Glomerular visceral epithelial cell (primary cell): ENCODE measurements at regions not wholly inside any gene's neighbourhood (a gene's known extent, or its start where the extent isn't known, plus 50 kb on each side); places are given as distances from the start of the nearest gene placed in this dataset.
A peak's percentile ranks its signal among the peaks of the same experiment; 100 is the strongest.
"Not testable (repeated sequence)": the region's sequence is repeated elsewhere in the genome, so short reads cannot be mapped to it uniquely, and the experiment has no call there.

ENCODE experiments used
- DNase-seq: peaks from one replicate; pipeline ENCODE4 v3.0.0-alpha.2; 2016; ENCODE audit errors: extremely low spot score

GRCh38 chr9:87781331-87781730 lies 55.4 kb downstream of the CTSL start:
- DNase-seq = no peak

DNA sequence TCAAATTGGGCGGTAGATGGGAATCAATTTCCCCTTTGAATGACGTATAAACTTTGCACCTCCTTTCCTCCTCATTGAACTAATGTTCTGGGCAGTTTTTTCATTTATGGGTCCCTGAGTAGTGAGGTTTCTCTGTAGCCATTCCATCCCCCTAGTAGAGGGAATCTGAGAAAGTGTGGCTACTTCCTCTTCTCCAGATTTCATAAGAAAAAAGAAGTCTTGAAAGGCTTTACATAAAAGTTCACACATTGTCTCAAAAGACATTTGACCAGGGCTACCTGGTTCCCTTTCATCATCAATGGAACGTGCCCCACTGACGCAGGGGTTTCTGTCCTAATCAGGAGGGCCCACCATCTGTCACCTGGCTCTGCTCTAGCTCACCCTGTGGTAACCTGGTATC lies 57.3 kb downstream of the CTSL start:
- DNase-seq = no peak

DNA sequence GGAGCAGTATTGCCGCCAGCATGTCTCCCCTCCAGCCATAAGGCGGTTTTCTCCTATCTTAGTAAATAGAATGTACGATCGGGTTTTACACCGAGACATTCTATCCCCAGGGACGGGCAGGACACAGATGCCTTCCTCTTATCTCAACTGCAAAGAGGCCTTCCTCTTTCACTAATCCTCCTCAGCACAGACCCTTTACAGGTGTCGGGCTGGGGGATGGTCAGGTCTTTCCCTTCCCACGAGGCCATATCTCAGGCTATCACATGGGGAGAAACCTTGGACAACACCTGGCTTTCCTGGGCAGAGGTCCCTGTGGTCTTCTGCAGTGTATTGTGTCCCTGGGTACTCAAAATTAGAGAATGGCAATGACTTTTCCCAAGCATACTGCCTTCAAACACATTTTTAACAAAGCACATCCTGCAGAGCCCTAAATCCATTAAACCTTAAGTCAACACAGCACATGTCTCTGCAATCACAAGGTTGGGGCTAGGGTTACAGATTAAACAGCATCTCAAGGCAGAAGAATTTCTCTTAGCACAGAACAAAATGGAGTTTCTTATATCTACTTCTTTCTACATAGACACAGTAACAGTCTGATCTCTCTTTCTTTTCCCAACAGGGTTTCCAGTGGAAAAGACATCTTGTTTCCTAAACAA lies 59.5 kb downstream of the CTSL start:
- DNase-seq = not testable (repeated sequence)

DNA sequence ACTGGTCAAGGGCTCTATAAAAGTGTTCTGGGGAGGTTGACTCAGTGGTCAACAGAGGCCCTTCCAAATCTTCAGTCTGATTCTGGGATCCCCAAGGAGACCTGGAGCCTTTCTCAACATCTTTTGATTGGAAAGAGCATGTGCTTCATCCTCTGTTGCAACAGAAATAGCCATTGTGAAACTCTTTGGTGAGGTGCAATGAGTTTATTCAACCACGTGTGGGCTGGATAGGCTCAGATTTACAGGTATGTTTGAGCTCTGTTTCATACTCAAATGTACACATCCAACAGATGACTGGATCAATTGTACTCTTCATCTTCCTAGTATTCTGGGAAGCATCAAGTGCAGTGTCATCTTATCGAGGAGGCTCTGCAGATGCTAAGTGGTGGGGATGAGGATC lies 60.5 kb downstream of the CTSL start:
- no peak for DNase-seq

DNA sequence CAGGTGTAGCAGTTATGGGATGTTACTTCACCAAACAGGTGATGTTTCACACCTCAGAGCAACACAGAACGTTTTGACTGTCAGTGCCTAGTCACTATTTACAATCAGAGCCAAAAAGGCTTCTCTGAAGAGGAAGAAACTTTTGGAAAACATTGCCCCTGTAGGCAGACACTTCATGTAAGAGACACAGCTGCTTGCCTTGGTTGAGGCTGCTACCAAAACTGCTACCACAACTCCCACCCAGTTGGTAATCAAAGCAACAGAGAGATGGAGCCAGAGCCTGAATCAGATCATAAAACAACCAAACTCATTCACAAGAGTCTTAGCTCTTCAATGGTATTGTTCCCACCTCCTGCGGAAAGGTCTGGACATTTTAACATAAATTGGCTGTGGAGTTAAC lies 61.0 kb downstream of the CTSL start:
- no peak for DNase-seq

GRCh38 chr9:87787735-87788134 lies 61.8 kb downstream of the CTSL start:
- DNase-seq = no peak

DNA sequence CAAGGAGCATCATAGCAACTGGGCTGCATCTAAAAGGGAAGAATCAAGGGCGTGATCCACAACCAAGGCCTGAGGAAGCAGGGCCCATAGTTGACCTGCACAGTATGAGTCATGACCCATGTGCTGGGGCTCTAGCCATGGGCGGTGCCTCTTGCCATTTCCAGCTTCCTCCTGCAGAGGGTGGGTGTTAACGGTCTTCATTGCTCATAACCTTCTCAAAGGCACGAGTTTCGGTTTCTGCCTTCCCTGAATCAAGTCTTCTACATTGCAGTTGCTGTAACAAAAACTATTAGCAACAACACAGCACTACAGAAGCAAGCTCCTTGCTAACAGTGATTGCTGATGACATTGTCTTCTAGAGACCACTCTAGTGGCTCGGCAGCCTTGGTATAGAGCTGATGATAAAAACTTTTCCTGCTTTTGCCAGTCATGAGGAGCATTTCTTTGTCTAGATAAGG lies 66.9 kb downstream of the CTSL start:
- DNase-seq = peak; percentile 42

GRCh38 chr9:87793292-87793691 lies 67.4 kb downstream of the CTSL start:
- DNase-seq = peak; percentile 15

GRCh38 chr9:87795178-87795577 lies 69.3 kb downstream of the CTSL start:
- no peak for DNase-seq

DNA sequence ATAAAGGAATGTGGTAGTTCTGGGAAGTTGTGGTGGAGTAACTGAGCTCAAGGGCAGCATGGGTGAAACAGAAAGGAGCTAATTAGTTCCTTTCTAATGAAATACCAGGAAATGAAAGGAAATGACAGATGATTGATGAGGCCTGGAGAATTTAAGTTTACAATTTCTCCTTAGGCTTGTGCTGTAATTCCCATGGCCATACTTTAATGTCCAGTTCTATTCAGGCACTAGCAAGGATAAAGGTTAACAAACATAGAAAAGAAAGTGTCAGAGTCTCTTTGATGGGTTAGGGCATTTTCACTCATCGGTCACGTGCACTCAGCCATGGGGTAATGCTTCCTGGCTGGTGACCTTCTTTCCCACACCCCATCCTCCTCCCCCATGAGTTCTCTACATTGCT lies 70.3 kb downstream of the CTSL start:
- DNase-seq = no peak

- no peak for DNase-seq
These were observed 72.4 kb downstream of the CTSL start for GRCh38 chr9:87798261-87798833.

DNA sequence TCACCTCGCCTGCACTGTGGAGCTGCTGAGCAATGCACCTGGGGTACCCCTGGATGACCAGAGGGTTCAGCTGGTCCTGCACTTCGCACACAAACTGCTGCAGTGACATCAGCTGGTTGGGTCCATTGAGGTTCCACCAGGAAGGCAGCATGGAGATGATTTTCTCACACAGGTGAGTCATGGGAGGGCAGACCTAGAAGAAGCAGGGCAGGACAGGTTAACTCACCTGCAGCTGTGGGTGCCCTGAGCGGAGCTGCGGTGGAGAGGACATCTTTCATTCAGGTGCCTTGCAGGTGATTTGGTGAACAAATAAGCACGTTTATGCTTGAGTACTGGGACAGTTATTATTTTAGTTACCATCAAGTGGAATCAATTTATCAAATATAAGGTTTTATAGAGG lies 73.6 kb downstream of the CTSL start:
- no peak for DNase-seq

DNA sequence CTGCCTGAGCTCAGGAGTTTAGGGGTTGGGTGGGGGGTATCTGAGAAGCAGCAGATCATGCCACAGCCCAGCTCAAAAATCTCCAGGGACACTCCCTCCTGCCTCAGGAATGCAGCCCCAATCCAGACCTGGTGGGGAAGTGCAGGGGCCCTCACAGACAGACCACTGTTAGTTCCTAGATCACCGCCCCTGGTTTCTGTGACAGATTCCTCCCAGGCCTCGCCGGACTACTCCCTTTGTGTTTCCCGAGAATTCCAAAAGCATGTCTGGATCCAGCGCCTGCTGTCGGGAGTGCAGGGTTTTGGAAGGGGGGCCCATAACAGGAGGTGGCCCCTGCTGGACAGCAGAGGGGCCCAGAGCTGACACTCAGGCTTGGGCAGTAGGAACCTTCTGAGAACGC lies 74.5 kb downstream of the CTSL start:
- DNase-seq = no peak

DNA sequence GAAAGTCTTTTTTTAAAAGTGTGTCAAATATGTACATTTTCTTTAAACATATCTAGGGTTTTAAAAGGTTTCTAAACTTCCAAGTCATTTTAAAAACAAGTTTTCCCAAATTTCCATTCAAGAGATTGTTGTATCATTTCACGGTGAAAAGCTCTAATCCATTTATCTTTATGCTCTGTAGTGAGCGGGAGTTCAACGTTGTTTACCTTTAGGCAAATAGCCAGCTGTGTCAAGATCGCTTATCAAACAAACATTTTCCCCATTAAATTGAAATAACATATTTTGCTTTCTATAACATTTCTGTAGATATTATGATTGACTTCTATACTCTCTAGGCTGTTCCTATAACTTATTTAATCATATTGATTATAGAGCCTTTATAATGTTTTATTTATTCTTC lies 75.1 kb downstream of the CTSL start:
- no peak for DNase-seq

DNA sequence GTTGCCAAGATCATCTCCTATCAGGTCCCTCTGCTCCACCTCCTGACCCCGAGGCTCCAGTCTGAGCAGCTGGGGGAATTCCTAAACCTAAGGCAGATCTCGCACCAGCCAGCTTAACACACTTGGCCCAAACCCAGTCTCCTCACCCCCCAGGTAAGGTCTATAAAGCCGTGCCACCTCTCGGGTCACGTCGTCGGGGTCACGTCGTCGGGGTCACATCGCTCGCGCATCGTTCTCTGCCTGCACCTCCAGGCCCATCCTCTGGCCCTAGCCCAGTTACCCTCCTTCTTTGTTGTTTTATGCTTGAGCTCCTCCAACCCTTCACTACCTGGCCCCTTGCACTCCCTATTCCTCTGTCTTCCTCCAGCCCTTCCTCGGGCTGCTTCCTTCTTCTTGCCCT lies 77.2 kb downstream of the CTSL start:
- DNase-seq = no peak

- DNase-seq = no peak
These were observed 77.9 kb downstream of the CTSL start for GRCh38 chr9:87803623-87804345.

- DNase-seq = no peak
These were observed 77.4 kb upstream of the SPATA31E1 start for GRCh38 chr9:87805259-87805658.

- no peak for DNase-seq
These were observed 72.7 kb upstream of the SPATA31E1 start for GRCh38 chr9:87810008-87810407.

DNA sequence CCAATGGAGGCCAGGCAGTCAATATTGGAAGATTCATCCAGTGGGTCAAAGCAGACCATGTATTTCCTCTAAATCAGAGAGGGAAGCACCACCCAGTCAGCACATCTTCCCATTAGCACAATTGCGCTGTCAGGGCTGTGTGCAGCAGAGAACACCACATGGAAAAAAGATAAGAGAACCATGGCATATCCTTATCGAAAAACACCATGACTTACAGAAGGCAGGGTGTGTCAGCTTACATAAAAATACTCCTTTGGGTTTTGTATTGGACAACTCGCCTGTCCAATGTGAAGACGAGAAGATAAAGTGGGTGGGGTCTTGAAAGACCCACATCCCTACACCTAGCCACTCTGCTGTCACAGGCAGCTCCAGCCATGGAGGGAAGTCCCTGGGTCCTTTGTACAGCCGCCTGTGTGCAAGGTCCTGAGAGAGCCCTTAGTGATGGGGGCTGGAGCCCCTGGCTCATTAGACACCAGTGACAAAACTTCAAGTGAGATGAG lies 71.9 kb upstream of the SPATA31E1 start:
- DNase-seq = no peak

GRCh38 chr9:87812375-87813118 lies 70.1 kb upstream of the SPATA31E1 start:
- peak; percentile 20 for DNase-seq

DNA sequence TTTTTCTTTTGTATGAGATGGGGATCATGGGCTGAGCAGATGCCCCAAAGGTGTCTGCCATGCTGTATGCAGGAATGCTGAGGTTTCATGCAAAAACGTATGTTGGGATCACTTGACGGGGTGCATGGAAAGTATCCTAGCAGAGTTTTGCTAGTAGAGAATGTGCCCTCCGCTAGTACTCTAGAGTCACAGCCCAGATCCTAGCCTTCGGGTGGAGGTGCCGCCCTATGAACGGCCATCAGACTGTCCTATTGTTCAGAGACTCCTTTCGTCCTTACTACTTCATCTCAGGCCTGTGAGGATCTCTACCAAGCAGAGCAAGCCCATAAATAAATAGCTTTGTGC lies 69.6 kb upstream of the SPATA31E1 start:
- DNase-seq = no peak

DNA sequence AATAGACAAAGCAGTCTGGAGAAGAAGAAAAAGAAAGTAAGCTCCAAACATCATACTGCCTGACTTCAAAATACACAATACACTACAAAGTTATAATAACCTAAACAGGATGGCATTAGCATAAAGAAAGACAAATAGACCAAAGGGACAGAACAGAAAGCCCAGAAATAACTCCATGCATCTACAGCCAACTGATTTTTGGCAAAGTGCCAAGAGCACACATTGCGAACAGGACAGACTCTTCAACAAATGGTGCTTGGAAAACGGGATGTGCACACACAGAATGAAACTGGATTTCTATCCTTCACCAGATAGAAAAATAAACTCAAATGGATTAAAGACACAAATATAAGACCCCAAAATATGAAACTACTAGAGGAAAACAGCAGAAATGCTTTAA lies 66.6 kb upstream of the SPATA31E1 start:
- no peak for DNase-seq
